Left colon (tissue), 2 donors: ENCODE measurements at regions not wholly inside any gene's neighbourhood (a gene's known extent, or its start where the extent isn't known, plus 50 kb on each side); places are given as distances from the start of the nearest gene placed in this dataset.

Experiments
- ATAC-seq: fragments of 200-7000 bp; cut with Tn5 transposase; one replicate; pipeline ENCODE4 v1.9.1; 2020; ENCODE audit warnings: mild to moderate bottlenecking, moderate library complexity
- DNase-seq, 2 donors: peaks; one replicate each; pipeline ENCODE4 v3.0.0-alpha.2; 2020
- intact Hi-C, 2 donors: fragments of 100-400 bp; cut with DNase I in 1 of 2; cut with micrococcal nuclease in 1 of 2; formaldehyde crosslinking; loops; one replicate each; pipeline versions ENCODE4 v1.11.2 to v1.14.0; 2022; cut with DNase I, micrococcal nuclease
- donor health status: DM: no; HTN: no; CAD: no.
- donor health status: DM: yes; HTN: yes; CAD: no.

DNA sequence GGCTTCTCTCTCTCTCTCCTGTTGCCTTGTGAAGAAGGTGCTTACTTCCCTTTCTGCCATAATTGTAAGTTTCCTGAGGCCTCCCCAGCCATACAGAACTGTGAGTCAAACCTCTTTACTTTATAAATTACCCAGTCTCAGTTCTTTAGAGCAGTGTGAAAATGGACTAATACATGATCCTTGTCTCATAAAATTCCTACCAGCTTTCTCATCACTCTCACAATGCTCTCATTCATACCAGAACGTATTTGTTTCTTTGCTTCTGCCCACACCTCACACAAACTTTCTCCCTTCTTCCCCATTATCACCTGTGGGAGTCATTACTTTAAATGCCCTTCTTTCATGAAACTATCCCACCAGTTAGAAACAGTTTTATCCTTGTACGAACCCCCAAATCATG, 62.7 kb upstream of the ARHGAP42 start:
- intact Hi-C loops: no loop called here
- no peak for DNase-seq
- ATAC-seq: no peak

DNA sequence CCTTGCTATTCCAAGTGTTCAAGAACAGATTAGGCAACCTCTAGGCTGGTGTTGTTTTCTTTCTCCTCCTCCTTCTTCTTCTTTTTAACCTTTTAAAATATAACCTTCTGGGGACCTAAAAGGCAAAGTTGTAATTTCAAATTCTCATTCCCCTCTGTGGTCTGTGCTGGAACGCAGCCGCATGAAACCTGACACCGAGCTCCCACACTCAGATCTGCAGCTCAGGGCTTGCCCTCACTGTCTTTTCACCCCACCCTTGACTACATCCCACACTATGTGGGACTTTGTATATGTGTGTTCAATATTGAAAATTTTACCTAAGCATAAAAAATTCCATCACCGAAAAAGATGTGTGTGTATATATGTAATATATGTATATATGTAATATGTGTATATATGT, 62.0 kb upstream of the ARHGAP42 start:
- intact Hi-C loops: no loop called here
- ATAC-seq (no peak), DNase-seq (no peak)

DNA sequence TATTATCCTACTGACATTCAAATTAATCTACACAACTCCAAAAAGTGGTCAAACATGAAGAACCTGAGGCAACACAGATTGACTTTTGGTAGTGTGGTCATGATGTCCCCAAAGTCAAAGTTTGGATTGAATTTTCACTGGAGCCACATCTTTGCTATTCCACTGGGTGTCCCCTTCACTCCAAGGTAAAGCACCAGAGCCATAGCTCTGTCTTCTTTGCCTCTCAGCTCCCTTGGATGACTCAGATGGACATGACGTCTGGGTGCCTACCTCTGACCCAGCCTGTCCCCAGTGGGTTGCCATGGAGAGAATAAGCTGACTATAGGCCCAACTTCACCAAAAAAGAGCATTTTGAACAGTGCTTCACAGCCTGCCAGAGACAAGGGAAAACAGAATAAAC, 57.4 kb upstream of the ARHGAP42 start:
- DNase-seq (no peak), ATAC-seq (peak; percentile 33)
- intact Hi-C loops: no loop called here

DNA sequence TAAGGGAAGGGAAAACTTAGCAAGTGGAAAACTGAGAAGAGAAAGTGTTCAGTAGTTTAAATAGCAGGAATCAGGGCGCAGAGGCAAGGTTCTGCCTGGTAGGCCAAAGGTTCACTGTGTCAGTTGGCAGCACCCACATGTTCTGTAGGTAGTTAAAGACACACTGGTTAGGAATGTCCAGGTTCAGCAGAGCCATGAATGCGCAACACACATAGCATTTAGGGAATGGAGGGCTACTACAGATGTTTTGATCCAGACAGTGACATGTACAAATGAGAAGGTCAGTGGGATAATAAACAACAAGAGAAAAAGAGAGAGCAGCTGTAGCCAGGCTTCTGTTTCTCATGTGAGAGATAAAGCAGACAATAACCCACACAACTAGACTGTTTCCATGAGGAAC, 56.2 kb upstream of the ARHGAP42 start:
- peak; percentile 51 for ATAC-seq
- intact Hi-C loops: no loop called here
- DNase-seq: peak; percentile 9 to 26

DNA sequence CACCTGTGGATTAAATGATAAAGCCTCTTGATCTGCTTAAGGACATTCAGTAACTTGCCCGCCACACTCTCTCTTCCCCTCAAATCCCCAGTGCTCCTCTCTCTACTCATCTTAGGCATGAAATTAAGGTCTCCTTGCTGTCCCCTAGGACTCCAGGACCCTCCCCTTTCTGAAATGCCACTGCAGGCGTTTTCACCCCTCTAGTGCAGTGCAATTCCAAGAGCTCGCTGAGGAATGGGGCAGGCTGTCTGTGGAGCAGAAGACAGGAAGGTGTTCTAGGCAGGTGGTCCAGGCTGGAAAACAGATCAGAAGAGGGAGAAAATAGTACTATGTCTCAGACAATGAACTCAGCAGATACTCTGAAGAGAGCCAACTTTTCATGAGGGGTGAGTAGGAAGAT, 55.8 kb upstream of the ARHGAP42 start:
- ATAC-seq (no peak), DNase-seq (no peak)
- intact Hi-C loops: no loop called here

DNA sequence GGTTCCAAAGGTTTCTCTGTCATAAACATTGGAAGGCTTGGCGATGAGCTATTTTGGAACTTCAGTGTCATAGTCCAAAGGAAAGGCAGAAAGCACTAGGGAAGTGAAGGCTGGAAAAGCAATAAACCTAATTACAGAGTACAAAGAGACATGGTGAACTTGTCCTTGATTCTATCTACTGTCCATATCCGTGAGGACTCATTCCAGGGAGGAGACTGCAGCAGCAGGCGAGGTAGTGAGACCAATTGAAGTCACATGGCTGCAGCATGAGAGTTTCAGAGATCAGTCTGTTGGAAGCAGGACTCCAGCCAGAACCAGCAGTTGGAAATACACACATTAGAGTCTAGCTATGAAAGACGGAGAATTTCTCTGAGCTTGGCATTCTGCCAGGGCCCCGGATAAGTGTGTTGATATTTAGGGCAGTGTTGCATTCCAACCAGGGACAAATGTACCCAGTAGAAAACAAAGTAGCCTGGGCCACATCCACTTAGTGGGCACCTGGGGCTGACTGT, 54.1 kb upstream of the ARHGAP42 start:
- intact Hi-C loops: no loop called here
- ATAC-seq (peak; percentile 97), DNase-seq (peak; percentile 41 to 57)

DNA sequence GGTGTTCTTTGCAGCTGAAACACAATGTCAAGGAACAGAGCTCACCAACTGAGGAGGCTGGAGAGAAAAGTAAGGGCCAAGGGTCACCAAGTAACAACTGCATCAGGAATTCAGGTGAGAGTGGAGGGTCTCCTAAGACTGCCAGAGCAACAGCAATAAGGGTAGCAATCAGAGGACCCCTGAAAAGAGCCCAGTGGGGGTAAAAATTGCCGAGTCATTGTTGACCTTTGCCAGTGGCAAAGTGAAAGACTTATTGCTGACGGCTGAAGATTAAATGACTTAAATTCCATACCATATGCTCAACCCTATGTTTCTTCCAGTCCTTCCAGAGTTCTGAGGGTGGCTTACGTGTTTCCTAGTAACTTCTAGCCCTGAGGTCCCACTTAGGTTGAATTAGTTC, 51.9 kb upstream of the ARHGAP42 start:
- intact Hi-C loops: no loop called here
- DNase-seq (no peak), ATAC-seq (no peak)

DNA sequence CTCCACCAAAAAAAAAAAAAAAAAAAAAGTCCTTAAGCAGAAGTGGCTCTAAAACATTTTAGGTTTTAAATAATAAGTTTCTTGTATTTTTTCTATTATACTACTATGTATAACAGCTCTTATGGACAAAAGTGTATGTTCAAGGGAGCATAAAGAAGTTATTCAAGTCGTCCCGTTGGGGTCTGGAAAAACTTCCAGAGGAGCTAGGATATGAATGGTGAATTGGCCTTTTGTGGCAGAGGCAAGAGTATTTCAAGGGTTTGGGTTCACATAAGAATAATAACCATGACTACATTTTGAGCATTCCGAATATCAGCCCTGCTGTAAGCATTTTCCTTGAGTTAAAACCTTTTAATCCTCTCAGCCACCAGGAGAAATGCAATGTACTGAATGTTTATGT, 50.6 kb upstream of the ARHGAP42 start:
- DNase-seq: no peak
- ATAC-seq: no peak
- intact Hi-C loops: no loop called here
